ENCODE measurements at regions not wholly inside any gene's neighbourhood (a gene's known extent, or its start where the extent isn't known, plus 50 kb on each side); places are given as distances from the start of the nearest gene placed in this dataset.

DNA sequence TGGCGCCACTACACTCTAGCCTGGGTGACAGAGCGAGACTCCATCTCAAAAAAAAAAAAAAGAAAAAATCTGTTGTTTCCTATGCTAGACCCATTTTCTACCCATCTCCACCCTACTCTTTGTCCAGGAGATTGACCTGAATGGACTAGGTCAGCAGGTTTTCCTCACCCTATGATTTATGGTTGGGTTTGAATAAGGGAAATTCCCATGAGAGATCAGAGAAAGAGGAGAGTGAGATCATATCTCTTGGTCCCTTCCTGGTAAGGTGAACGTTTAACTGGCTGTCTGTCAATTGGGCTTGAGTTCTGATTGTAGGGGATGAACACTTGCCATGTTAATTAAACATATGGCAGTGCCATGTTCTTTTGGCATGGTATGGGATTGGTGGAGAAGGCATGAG, 387.4 kb downstream of the MAN2A1 start:
- no peak overlapping the region for H3K27ac ChIP-seq (ENCODE audit: low read length)
- no TSS peak for BruUV-seq (replicated peaks)
- in situ Hi-C loops (cut with HindIII; ENCODE audit: low pct_unique_long_range_greater_than_20kb, low sequenced_read_pairs), result no loop called here

GRCh38 chr5:110082194-110082593, 392.5 kb downstream of the MAN2A1 start:
- in situ Hi-C loops (cut with HindIII; ENCODE audit: low pct_unique_long_range_greater_than_20kb, low sequenced_read_pairs) (no loop called here), intact Hi-C loops (cut with micrococcal nuclease; ENCODE audit: unreplicated experiment) (no loop called here)
- no TSS peak for BruUV-seq (replicated peaks)
- Histone ChIP-seq H3K9me3 (ENCODE audit: control insufficient read depth, insufficient read depth, low read depth, low read length) (no peaks in the 10 kb centered on the region), H3K27me3 (ENCODE audit: control insufficient read depth, insufficient read depth, low read length) (no peaks in the 10 kb centered on the region), H3K27ac (ENCODE audit: low read length) (no peak overlapping the region), H3K36me3 (ENCODE audit: control insufficient read depth, insufficient read depth, low read length) (no peaks in the 10 kb centered on the region), H3K4me1 (ENCODE audit: control insufficient read depth, insufficient read depth, low read length) (no peaks in the 10 kb centered on the region), H3K4me3 (ENCODE audit: low read depth in 2 of 2, low read length in 2 of 2) (no peak overlapping the region)
- POLR2A ChIA-PET, result no interaction called here
- no peak for DNase-seq (ENCODE audit: low read depth, low spot score)
- CTCF ChIA-PET, result no interaction called here
- no peak for ATAC-seq
- TF ChIP-seq SIN3A (IDR thresholded peaks at IDR 0.05; ENCODE audit: borderline replicate concordance, insufficient read depth, low read depth, low read length), result no peak
- TF ChIP-seq TCF7L2 (IDR thresholded peaks at IDR 0.05; ENCODE audit: low read depth, low read length), result no peak
- TF ChIP-seq CTCF (IDR thresholded peaks at IDR 0.05), result no peak
- TF ChIP-seq, protein P1, sequence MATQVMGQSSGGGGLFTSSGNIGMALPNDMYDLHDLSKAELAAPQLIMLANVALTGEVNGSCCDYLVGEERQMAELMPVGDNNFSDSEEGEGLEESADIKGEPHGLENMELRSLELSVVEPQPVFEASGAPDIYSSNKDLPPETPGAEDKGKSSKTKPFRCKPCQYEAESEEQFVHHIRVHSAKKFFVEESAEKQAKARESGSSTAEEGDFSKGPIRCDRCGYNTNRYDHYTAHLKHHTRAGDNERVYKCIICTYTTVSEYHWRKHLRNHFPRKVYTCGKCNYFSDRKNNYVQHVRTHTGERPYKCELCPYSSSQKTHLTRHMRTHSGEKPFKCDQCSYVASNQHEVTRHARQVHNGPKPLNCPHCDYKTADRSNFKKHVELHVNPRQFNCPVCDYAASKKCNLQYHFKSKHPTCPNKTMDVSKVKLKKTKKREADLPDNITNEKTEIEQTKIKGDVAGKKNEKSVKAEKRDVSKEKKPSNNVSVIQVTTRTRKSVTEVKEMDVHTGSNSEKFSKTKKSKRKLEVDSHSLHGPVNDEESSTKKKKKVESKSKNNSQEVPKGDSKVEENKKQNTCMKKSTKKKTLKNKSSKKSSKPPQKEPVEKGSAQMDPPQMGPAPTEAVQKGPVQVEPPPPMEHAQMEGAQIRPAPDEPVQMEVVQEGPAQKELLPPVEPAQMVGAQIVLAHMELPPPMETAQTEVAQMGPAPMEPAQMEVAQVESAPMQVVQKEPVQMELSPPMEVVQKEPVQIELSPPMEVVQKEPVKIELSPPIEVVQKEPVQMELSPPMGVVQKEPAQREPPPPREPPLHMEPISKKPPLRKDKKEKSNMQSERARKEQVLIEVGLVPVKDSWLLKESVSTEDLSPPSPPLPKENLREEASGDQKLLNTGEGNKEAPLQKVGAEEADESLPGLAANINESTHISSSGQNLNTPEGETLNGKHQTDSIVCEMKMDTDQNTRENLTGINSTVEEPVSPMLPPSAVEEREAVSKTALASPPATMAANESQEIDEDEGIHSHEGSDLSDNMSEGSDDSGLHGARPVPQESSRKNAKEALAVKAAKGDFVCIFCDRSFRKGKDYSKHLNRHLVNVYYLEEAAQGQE (IDR thresholded peaks at IDR 0.05; ENCODE audit: insufficient read depth in 1 of 2, low read depth in 2 of 2, low read length in 1 of 2), result no peak
- no peak for TF ChIP-seq POLR2AphosphoS5 (IDR thresholded peaks at IDR 0.05; ENCODE audit: low read depth, low read length)

More for the DNA sequence above, 387.4 kb downstream of the MAN2A1 start:
- intact Hi-C loops (cut with micrococcal nuclease; ENCODE audit: unreplicated experiment), result no loop called here
- CTCF ChIA-PET, result no interaction called here
- no peaks in the 10 kb centered on the region for H3K9me3 ChIP-seq (ENCODE audit: control insufficient read depth, insufficient read depth, low read depth, low read length)
- no peaks in the 10 kb centered on the region for H3K4me1 ChIP-seq (ENCODE audit: control insufficient read depth, insufficient read depth, low read length)
- ATAC-seq, result no peak
- H3K36me3 ChIP-seq (ENCODE audit: control insufficient read depth, insufficient read depth, low read length), result no peaks in the 10 kb centered on the region
- no peaks in the 10 kb centered on the region for H3K27me3 ChIP-seq (ENCODE audit: control insufficient read depth, insufficient read depth, low read length)
- DNase-seq (ENCODE audit: low read depth, low spot score), result no peak
- no peak overlapping the region for H3K4me3 ChIP-seq (ENCODE audit: low read depth in 2 of 2, low read length in 2 of 2)
- POLR2A ChIA-PET, result no interaction called here
- TF ChIP-seq, protein P1 (IDR thresholded peaks at IDR 0.05; ENCODE audit: insufficient read depth in 1 of 2, low read depth in 2 of 2, low read length in 1 of 2), result no peak
- no peak for TF ChIP-seq POLR2AphosphoS5 (IDR thresholded peaks at IDR 0.05; ENCODE audit: low read depth, low read length)
- no peak for TF ChIP-seq CTCF (IDR thresholded peaks at IDR 0.05)
- TF ChIP-seq TCF7L2 (IDR thresholded peaks at IDR 0.05; ENCODE audit: low read depth, low read length), result no peak
- no peak for TF ChIP-seq SIN3A (IDR thresholded peaks at IDR 0.05; ENCODE audit: borderline replicate concordance, insufficient read depth, low read depth, low read length)

All from Panc1 (cell line).